ENCODE measurements at regions not wholly inside any gene's neighbourhood (a gene's known extent, or its start where the extent isn't known, plus 50 kb on each side); places are given as distances from the start of the nearest gene placed in this dataset.

GRCh38 chrX:39616098-39616729 is 481.5 kb downstream of the BCOR start:
- DNase-seq = no peak

GRCh38 chrX:39616731-39617130 is 481.0 kb downstream of the BCOR start:
- DNase-seq = no peak

- DNase-seq = no peak
Measured at GRCh38 chrX:39618178-39618577, 479.6 kb downstream of the BCOR start.

DNA sequence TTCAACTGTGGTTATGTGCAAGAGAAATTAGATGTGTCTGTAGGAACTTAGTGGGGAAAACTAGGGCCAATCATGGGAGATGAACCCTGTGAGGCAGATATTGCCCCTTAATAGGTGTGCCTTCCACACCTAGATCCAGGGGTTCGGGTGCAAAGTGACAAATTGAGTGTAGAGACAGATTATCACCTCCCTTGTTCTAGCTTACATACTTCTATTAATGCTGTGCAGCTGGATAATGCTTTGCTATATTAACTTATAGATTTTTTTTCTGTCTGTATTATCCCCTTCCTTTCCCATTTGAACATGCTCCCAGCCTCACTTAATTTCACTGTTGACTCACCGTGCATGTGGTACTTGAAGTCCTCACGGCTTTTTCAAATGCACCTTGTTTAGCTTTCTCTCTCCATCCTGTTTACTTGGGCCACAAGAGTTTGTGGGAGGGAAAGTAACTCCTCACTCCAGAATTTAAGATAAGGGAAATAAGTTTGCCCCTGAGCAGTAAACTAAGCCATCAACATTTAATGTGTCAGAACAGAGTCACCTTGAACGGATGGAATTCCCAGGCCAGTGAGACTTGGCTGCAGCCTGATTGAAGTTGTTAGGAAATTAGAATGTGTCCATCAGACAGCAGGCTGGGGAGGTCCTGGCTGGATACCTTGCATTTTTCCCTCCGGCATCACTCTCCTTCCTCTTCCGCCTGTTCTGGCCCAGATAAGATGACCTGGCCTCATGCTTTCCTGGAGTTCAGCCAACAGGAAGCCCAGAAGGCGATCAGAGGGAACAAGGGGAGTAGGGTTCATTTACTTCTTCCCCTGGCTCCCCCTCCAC is 478.4 kb downstream of the BCOR start:
- no peak for DNase-seq

GRCh38 chrX:39624166-39624565 is 473.6 kb downstream of the BCOR start:
- DNase-seq = no peak

- DNase-seq = no peak
Measured at GRCh38 chrX:39625810-39626209, 471.9 kb downstream of the BCOR start.

DNA sequence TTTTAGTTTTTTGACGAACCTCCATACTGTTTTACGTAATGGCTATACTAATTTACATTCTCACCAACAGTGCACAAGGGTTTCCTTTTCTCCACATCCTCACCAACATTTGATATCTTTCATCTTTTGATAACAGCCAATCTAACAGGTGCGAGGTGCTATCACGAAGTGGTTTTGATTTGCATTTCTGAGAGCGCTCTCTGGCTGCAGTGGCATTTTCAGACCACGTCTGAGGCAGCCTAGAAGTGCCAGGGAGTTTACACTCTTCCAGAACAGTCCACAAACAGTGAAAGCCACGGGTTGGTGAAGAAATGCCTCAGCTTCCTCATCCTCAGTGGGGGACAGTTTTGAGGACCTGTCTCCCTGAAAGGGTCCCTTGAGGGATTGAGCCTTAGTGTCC is 471.0 kb downstream of the BCOR start:
- DNase-seq = no peak

GRCh38 chrX:39627257-39627656 is 470.5 kb downstream of the BCOR start:
- no peak for DNase-seq

- no peak for DNase-seq
Measured at GRCh38 chrX:39629001-39629400, 468.8 kb downstream of the BCOR start.

DNA sequence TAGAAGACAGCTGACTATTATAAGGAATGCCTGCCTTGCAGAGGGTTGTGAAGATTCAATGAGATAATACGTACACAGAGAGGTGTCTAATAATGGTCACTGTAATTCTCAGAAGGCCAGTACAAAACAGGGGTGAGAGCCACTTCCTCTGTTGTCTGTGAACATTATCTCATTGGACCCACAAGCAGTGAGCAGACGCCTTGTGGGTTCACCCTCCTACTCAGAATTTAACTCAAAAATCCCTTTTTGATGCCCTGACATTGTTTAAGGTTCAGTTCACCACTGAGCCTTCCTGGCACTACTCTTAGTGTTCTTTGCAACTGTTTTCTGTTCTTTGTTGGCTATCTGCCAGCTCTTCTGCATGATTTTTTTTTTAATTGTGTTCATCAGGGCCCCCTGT is 467.4 kb downstream of the BCOR start:
- peak; percentile 8 for DNase-seq

DNA sequence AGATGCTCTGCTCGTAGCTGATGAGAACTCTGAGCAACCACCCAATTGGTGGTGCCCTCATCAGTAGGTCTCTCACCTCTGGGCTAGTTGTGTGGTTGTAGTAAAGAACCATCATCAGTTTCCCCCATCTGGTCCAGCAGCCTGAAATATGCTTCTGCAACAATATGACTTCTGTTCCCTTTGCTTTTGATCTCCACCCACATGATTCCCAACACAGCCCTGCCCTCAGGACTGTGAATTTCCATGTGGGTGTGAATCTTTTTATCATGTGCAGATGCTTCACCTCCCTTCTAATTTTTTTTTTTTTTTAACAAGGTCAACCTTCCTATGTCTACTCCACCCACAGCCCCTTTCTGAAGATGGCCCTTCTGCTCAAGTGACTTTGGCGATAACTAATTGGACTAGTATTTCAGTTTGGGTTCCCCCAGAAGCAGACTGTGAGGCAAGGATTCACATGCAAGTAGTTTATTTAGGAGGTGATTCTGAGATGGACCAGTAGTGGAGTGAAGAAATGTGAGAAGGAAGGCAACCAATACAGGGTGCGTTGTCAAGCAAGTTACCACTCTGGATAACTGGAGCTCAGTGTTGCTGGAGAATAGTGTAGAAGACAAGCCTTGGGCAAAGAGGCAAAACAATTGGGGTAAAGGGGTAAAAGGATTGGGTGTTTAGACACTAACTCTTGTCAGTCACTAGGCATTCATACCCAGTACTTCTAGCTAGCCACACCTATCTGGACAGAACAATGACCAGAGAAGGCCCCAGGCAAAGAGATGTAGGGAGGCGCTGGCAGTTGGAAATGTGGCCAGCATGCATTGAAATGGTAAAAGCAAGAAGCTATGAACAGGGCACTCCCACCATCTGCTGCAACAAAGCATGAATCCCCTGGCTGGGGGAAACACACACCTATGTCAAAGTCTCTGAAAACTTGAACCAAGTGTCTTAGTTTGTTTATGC is 466.2 kb downstream of the BCOR start:
- peak; percentile 25 for DNase-seq

- peak; percentile 4 for DNase-seq
Measured at GRCh38 chrX:39633293-39633692, 464.5 kb downstream of the BCOR start.

- no peak for DNase-seq
Measured at GRCh38 chrX:39636481-39636880, 461.3 kb downstream of the BCOR start.

DNA sequence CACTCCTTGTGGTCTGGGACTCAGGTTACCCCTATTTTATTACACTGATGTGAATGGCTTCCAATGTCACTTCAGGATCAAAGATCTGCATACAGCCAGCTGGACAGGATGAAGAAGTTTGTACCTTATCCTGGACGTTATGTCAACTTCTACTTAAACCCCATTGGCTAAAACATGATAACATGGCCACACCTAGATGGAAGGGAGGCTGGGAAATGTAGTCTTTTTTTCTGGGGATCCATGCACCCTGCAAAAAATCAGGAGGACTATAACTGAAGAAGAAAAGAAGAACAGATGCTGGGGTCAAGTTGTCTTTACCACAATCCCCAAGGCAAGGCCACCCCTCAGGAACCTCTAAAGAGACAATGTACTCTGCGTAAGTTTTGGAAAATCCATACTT is 459.2 kb downstream of the BCOR start:
- DNase-seq = no peak

- no peak for DNase-seq
Measured at GRCh38 chrX:39639871-39640270, 457.9 kb downstream of the BCOR start.

DNA sequence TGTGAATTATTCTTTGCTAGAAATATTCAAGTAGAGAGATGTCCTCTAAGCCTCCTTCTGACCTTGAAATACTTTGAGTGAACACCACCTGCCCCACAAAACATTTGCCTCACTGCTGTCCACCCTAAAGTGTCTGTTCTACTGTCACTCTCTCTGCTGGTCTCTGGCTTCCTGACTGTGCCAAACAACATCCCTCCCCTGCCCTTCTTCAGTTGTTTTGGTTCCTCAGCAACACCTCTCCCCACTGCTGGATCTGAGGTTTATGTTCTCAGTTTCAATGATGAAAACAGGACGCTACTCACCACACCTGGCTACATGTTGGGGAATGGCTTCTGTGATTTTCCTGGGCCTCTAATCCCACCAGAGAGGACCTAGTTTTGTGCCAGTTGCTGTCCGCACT is 456.9 kb downstream of the BCOR start:
- DNase-seq = no peak

DNA sequence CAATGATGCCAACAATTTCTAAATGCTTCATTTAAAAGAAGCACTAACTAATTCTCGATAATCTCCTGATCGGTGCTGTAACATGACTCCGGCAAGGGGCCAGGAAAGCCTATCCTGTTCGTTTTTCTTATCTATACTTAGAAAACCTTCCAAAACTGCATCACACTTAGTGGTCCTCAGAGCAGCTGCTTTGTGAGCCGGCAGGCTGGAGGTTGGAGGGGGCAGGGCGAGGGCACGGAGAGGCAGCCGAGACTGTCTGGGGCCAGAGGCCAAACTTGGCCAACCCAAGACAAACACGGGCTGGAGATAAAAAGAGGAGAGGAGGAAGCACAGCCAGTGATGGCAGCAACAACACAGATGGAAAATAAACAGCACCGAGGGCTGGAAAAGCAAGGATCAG is 455.7 kb downstream of the BCOR start:
- DNase-seq = no peak

DNA sequence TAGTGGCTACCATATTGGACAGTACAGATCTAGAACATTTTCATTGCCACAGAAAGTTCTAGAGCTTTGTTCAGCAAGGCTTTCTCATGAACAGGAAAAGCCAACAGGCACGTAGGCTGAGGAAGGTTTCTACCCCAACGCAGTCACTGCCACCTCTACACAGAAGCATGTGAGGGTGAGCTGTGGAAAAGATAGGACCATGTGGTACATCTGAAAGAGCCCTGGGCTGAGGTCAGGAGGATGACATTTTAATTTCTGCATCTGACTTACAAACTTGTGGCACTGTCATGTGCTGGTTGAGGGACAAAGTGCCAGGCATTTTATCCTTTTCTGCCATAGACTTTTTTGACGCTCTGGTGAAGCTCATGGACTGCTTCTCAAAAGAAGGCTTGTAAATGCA is 454.2 kb downstream of the BCOR start:
- peak; percentile 5 for DNase-seq

GRCh38 chrX:39645178-39645895 is 452.4 kb downstream of the BCOR start:
- peak; percentile 2 for DNase-seq

- DNase-seq = no peak
Measured at GRCh38 chrX:39648548-39649254, 449.1 kb downstream of the BCOR start.

GRCh38 chrX:39650768-39651347 is 446.9 kb downstream of the BCOR start:
- DNase-seq = no peak

DNA sequence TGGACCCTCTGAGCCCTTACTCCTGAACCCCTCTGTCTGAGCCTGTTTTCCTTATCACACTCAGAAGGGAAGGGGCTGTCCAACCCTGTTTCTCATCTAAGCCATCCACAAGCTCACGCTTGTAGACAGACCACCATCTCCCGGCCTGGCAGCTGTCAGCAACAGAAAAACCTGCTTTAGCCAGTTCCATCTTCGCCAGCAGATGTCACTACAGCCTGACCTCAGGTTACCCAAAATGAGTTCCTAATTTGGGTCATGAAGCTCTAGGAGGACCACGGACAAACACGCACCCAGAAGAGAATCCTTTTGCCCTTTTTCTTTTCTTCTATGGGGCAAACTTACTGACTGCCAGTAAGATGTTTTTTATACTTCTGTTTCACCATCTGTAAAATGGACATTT is 445.4 kb downstream of the BCOR start:
- DNase-seq = peak; percentile 34

All from inflammatory macrophage treated with lipopolysaccharide for 4 hours (primary cell).